ENCODE measurements at regions not wholly inside any gene's neighbourhood (a gene's known extent, or its start where the extent isn't known, plus 50 kb on each side); places are given as distances from the start of the nearest gene placed in this dataset.
A peak's percentile ranks its signal among the peaks of the same experiment; 100 is the strongest.

- H3K27me3 ChIP-seq (replicated peaks; ENCODE audit: control insufficient read depth, insufficient read depth, low read length): no peaks in the 10 kb centered on the region
- DNase-seq (ENCODE audit: low read depth): no peak
- no peaks in the 10 kb centered on the region for H3K36me3 ChIP-seq (ENCODE audit: control insufficient read depth, insufficient read depth, low read length, severe bottlenecking)
- H3K9ac ChIP-seq (ENCODE audit: low read length): no peak overlapping the region
- H3K4me1 ChIP-seq (ENCODE audit: control insufficient read depth, insufficient read depth, low read length): peaks cover 27% of the 10 kb centered on the region
- H3K9me3 ChIP-seq (ENCODE audit: control insufficient read depth, low read length): peaks cover 13% of the 10 kb centered on the region
- no peak overlapping the region for H3K4me3 ChIP-seq (ENCODE audit: low read length)
Measured at GRCh38 chr4:74618166-74618565, 173.2 kb downstream of the AREG start.

DNA sequence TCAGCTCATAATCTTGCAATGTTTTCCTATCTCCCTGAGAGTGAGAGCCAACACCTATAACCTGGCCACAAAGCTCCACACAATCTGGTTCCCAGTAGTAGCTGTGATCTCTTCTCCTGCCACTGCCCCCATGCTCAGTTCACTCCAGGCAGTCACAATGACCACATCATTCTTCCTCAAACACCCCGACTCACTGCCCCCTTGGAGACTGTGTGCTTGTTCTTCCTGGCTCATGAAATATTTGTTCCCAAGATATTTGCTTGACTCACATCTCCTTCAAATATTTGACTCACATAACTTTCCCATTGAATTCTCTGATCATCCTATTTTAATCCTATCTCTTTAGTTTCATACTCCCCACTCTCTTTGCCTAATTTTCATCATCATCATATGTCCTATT lies 173.7 kb downstream of the AREG start:
- Histone ChIP-seq H3K27me3 (replicated peaks; ENCODE audit: control insufficient read depth, insufficient read depth, low read length) (no peaks in the 10 kb centered on the region), H3K4me1 (ENCODE audit: control insufficient read depth, insufficient read depth, low read length) (peaks cover 27% of the 10 kb centered on the region), H3K36me3 (ENCODE audit: control insufficient read depth, insufficient read depth, low read length, severe bottlenecking) (no peaks in the 10 kb centered on the region), H3K4me3 (ENCODE audit: low read length) (no peak overlapping the region), H3K9ac (ENCODE audit: low read length) (no peak overlapping the region), H3K9me3 (ENCODE audit: control insufficient read depth, low read length) (peaks cover 13% of the 10 kb centered on the region)
- no peak for DNase-seq (ENCODE audit: low read depth)

DNA sequence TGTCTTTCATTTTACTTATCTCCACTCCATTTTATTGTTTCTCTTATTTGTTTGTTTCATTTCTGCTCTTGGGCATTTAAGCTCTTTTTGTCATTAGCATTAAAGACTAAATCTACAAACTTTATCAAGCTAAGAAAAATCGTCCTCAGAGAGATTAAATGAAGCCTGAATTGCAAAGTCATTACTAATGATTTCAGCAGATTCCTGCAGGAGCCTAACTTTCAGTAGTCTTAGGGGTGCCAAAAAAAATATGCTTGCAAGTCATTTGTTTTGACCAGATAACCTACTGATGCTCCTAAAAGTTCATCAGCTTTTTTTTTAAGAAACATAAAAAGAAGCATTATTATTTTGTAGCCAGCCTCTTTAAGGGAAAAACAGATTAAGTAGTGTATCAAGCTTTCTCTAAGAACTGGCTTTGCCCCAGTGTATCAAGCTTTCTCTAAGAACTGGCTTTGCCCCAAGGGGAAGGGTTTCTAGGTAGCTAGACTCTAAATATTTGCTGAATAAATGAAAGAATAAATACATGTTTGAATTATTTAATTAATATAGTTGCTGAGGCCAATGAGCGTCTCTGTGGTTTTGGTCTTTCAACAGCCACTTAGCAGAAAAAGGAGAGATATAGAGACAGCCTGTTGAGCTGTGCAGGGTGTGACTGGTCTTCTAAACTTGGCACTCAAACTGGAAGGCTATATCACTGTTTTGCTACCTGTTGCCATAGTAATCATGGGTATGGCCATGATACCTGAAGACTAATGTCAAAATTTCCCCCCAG lies 174.2 kb downstream of the BTC start:
- Histone ChIP-seq H3K36me3 (ENCODE audit: control insufficient read depth, insufficient read depth, low read length, severe bottlenecking) (no peaks in the 10 kb centered on the region), H3K9me3 (ENCODE audit: control insufficient read depth, low read length) (peaks cover 13% of the 10 kb centered on the region), H3K27me3 (replicated peaks; ENCODE audit: control insufficient read depth, insufficient read depth, low read length) (no peaks in the 10 kb centered on the region), H3K9ac (ENCODE audit: low read length) (no peak overlapping the region), H3K4me1 (ENCODE audit: control insufficient read depth, insufficient read depth, low read length) (peaks cover 38% of the 10 kb centered on the region), H3K4me3 (ENCODE audit: low read length) (no peak overlapping the region)
- DNase-seq (ENCODE audit: low read depth): no peak

DNA sequence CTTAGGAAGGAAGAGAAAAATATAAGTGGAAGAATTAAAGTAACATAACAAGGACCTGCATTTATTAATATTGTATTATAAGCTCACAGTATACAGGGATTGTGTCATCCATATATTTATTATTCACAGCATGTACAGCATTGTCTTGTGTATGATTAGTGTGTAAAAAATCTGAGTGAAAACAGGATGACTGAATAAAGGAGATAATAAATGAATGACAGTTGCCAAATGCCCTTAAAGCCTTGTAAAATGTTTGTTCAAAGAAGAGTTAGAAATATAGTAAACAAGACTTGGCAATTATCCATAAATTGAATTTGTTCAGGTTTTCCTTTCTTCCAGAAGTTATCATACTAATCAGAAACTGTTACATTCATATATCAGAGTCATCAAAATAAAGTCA lies 172.7 kb downstream of the BTC start:
- H3K4me3 ChIP-seq (ENCODE audit: low read length): no peak overlapping the region
- H3K36me3 ChIP-seq (ENCODE audit: control insufficient read depth, insufficient read depth, low read length, severe bottlenecking): no peaks in the 10 kb centered on the region
- H3K27me3 ChIP-seq (replicated peaks; ENCODE audit: control insufficient read depth, insufficient read depth, low read length): no peaks in the 10 kb centered on the region
- peaks cover 4% of the 10 kb centered on the region for H3K9me3 ChIP-seq (ENCODE audit: control insufficient read depth, low read length)
- peaks cover 42% of the 10 kb centered on the region for H3K4me1 ChIP-seq (ENCODE audit: control insufficient read depth, insufficient read depth, low read length)
- no peak overlapping the region for H3K9ac ChIP-seq (ENCODE audit: low read length)
- DNase-seq (ENCODE audit: low read depth): no peak

- H3K4me3 ChIP-seq (ENCODE audit: low read length): no peak overlapping the region
- no peaks in the 10 kb centered on the region for H3K27me3 ChIP-seq (replicated peaks; ENCODE audit: control insufficient read depth, insufficient read depth, low read length)
- no peaks in the 10 kb centered on the region for H3K36me3 ChIP-seq (ENCODE audit: control insufficient read depth, insufficient read depth, low read length, severe bottlenecking)
- H3K9ac ChIP-seq (ENCODE audit: low read length): no peak overlapping the region
- no peaks in the 10 kb centered on the region for H3K9me3 ChIP-seq (ENCODE audit: control insufficient read depth, low read length)
- peaks cover 40% of the 10 kb centered on the region for H3K4me1 ChIP-seq (ENCODE audit: control insufficient read depth, insufficient read depth, low read length)
- DNase-seq (ENCODE audit: low read depth): peak; percentile 31
Measured at GRCh38 chr4:74623041-74623440, 171.3 kb downstream of the BTC start.

DNA sequence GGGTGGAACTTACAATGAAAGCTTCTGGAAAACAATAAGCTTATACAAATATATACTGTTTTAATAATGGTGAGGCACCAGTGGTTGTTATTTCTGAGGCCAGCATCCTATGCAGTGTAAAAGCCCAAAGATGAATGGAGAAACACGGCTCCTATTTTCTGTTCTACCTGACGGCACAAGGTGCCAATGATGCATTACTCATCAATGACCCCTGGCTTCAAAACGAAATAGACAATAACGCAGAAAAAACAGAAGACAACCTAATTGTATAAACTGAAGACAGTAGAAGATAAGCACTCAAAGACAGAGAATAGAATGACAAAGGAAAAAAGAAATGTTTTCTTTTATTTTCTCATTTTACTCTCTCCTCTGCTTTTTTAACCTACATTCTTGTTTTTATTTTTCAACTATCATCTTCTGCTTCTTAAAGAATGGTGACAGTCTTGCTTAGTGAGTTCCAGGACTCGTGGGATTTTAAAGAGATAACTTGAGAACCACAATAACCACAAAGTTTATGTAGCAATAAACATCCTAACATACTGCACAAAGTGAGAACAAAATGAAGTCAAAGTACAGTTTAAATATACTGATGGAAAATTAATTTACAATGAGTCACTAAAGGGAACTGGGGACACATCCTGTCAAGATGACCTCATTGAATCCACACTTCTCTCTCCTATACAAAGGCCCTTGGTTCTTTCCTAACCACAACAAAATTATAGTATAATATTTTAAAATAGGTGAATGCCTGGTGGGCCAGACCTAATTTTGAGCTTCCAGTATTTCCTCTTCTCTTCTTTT lies 169.8 kb downstream of the BTC start:
- Histone ChIP-seq H3K36me3 (ENCODE audit: control insufficient read depth, insufficient read depth, low read length, severe bottlenecking) (no peaks in the 10 kb centered on the region), H3K9me3 (ENCODE audit: control insufficient read depth, low read length) (no peaks in the 10 kb centered on the region), H3K4me1 (ENCODE audit: control insufficient read depth, insufficient read depth, low read length) (peaks cover 25% of the 10 kb centered on the region), H3K9ac (ENCODE audit: low read length) (no peak overlapping the region), H3K4me3 (ENCODE audit: low read length) (no peak overlapping the region), H3K27me3 (replicated peaks; ENCODE audit: control insufficient read depth, insufficient read depth, low read length) (no peaks in the 10 kb centered on the region)
- DNase-seq (ENCODE audit: low read depth): peak; percentile 82

DNA sequence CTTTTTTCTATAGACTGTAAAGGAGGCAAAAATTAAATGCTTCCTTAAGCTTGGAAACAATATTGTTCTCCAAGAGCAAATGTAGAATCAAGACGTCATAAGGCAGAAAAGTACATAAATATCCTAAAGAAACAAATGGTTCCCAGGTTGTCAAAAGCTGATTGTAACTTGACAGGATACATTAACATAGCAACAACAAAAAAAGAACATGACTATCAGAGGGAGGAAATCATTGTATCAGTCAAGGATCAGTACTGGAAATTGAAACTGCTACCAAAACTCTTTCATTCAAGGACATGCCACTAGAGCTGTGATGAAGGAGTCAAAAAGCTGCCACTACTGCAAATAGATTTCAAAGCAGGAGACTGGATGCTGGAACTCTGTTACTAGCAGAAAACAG lies 168.3 kb downstream of the BTC start:
- no peak for DNase-seq (ENCODE audit: low read depth)

GRCh38 chr4:74627093-74627492 lies 167.2 kb downstream of the BTC start:
- Histone ChIP-seq H3K4me1 (ENCODE audit: control insufficient read depth, insufficient read depth, low read length) (peaks cover 23% of the 10 kb centered on the region), H3K4me3 (ENCODE audit: low read length) (no peak overlapping the region), H3K36me3 (ENCODE audit: control insufficient read depth, insufficient read depth, low read length, severe bottlenecking) (no peaks in the 10 kb centered on the region), H3K9me3 (ENCODE audit: control insufficient read depth, low read length) (no peaks in the 10 kb centered on the region), H3K9ac (ENCODE audit: low read length) (no peak overlapping the region), H3K27me3 (replicated peaks; ENCODE audit: control insufficient read depth, insufficient read depth, low read length) (no peaks in the 10 kb centered on the region)
- no peak for DNase-seq (ENCODE audit: low read depth)

More for the DNA sequence above, 168.3 kb downstream of the BTC start:
- Histone ChIP-seq H3K4me1 (ENCODE audit: control insufficient read depth, insufficient read depth, low read length) (peaks cover 14% of the 10 kb centered on the region), H3K27me3 (replicated peaks; ENCODE audit: control insufficient read depth, insufficient read depth, low read length) (no peaks in the 10 kb centered on the region), H3K9me3 (ENCODE audit: control insufficient read depth, low read length) (no peaks in the 10 kb centered on the region), H3K4me3 (ENCODE audit: low read length) (no peak overlapping the region), H3K36me3 (ENCODE audit: control insufficient read depth, insufficient read depth, low read length, severe bottlenecking) (no peaks in the 10 kb centered on the region), H3K9ac (ENCODE audit: low read length) (no peak overlapping the region)

DNA sequence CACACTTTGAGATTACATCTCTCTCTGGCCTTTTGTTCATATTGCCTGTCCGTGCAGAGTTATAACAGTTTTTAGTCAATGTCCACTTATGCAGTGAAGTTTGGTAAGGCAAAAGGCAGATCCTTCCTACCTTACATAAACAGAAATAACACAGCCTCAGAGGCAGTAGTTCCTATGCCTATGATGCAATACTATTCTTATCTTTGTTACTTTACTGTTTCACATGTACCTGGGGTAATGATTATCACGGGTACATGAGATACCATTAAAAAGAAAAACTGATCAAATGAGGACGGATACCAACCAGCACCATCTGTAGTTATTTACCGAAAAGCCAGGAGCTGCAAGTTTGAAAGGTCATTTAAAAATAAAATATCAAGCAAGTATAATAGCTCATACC lies 166.8 kb downstream of the BTC start:
- H3K36me3 ChIP-seq (ENCODE audit: control insufficient read depth, insufficient read depth, low read length, severe bottlenecking): no peaks in the 10 kb centered on the region
- no peak overlapping the region for H3K4me3 ChIP-seq (ENCODE audit: low read length)
- DNase-seq (ENCODE audit: low read depth): no peak
- no peaks in the 10 kb centered on the region for H3K27me3 ChIP-seq (replicated peaks; ENCODE audit: control insufficient read depth, insufficient read depth, low read length)
- no peaks in the 10 kb centered on the region for H3K9me3 ChIP-seq (ENCODE audit: control insufficient read depth, low read length)
- H3K9ac ChIP-seq (ENCODE audit: low read length): no peak overlapping the region
- peaks cover 27% of the 10 kb centered on the region for H3K4me1 ChIP-seq (ENCODE audit: control insufficient read depth, insufficient read depth, low read length)

GRCh38 chr4:74628852-74629620 lies 165.3 kb downstream of the BTC start:
- Histone ChIP-seq H3K4me1 (ENCODE audit: control insufficient read depth, insufficient read depth, low read length) (peaks cover 37% of the 10 kb centered on the region), H3K27me3 (replicated peaks; ENCODE audit: control insufficient read depth, insufficient read depth, low read length) (no peaks in the 10 kb centered on the region), H3K9me3 (ENCODE audit: control insufficient read depth, low read length) (no peaks in the 10 kb centered on the region), H3K36me3 (ENCODE audit: control insufficient read depth, insufficient read depth, low read length, severe bottlenecking) (no peaks in the 10 kb centered on the region), H3K4me3 (ENCODE audit: low read length) (no peak overlapping the region), H3K9ac (ENCODE audit: low read length) (no peak overlapping the region)
- DNase-seq (ENCODE audit: low read depth): no peak

DNA sequence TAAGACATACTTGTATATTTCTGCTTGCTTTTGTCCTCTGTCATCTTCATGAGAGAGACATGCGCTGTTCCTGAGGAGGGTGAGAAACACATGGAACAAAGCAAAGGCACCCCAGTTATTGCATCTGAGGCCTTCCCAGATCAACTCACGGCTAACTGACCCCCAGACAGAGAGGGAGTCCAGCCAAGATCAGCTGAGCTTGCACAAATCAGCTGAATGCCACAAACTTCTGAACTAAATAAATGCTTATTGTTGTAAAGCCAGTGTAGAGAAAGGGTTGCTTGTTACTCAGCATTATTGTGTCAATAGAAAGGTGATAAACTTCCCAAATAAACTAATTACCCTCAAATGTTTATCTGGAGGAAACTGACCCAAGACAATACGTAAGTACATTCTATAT lies 163.8 kb downstream of the BTC start:
- no peak for DNase-seq (ENCODE audit: low read depth)
- no peak overlapping the region for H3K9ac ChIP-seq (ENCODE audit: low read length)
- no peaks in the 10 kb centered on the region for H3K27me3 ChIP-seq (replicated peaks; ENCODE audit: control insufficient read depth, insufficient read depth, low read length)

More for the DNA sequence above, 163.8 kb downstream of the BTC start:
- Histone ChIP-seq H3K4me1 (ENCODE audit: control insufficient read depth, insufficient read depth, low read length) (peaks cover 23% of the 10 kb centered on the region), H3K9me3 (ENCODE audit: control insufficient read depth, low read length) (no peaks in the 10 kb centered on the region), H3K4me3 (ENCODE audit: low read length) (no peak overlapping the region), H3K36me3 (ENCODE audit: control insufficient read depth, insufficient read depth, low read length, severe bottlenecking) (no peaks in the 10 kb centered on the region)
